ENCODE measurements at regions not wholly inside any gene's neighbourhood (a gene's known extent, or its start where the extent isn't known, plus 50 kb on each side); places are given as distances from the start of the nearest gene placed in this dataset.

- no peaks in the 10 kb centered on the region for H3K9me2 ChIP-seq
- no peaks in the 10 kb centered on the region for H3K27me3 ChIP-seq (ENCODE audit: insufficient read depth)
- no peak overlapping the region for H3K9ac ChIP-seq
- H2AFZ ChIP-seq (ENCODE audit: low read depth) = no peak overlapping the region
- POLR2A ChIA-PET = interaction anchor here (0.6 kb wide), 1 partner anchor 42 kb away, joined by 3 read pairs; no protein-coding TSS in a partner anchor
- H4K20me1 ChIP-seq (ENCODE audit: insufficient read depth) = no peaks in the 10 kb centered on the region
- H3K9me3 ChIP-seq = no peaks in the 10 kb centered on the region
- DNase-seq = no peak
- no peak overlapping the region for H3K4me3 ChIP-seq (ENCODE audit: low read depth in 2 of 2, low read length in 1 of 2)
- 56% methylated on average over 7 of the region's 7 CpGs for whole genome bisulfite sequencing (ENCODE audit: low lambda C conversion rate)
- H3K27ac ChIP-seq (ENCODE audit: low read depth in 2 of 2, low read length in 1 of 2) = no peak overlapping the region
- H3K4me2 ChIP-seq = no peak overlapping the region
- no peaks in the 10 kb centered on the region; a peak in 1 of 4 replicates for H3K4me1 ChIP-seq (ENCODE audit: control insufficient read depth in 1 of 2, insufficient read depth in 2 of 2, low read depth in 1 of 2, low read length in 1 of 2)
- no peaks in the 10 kb centered on the region for H3K79me2 ChIP-seq (ENCODE audit: insufficient read depth)
- H3F3A ChIP-seq (replicated peaks; ENCODE audit: insufficient read depth) = no peaks in the 10 kb centered on the region
- no peaks in the 10 kb centered on the region for H3K36me3 ChIP-seq (replicated peaks in 1 of 2; ENCODE audit: control insufficient read depth in 1 of 2, insufficient read depth in 2 of 2, low read length in 1 of 2)
- CTCF ChIA-PET = interaction anchor here (1.1 to 1.2 kb wide), 2 partner anchors 9 to 248 kb away, joined by 3 read pairs; no protein-coding TSS in a partner anchor
- TF ChIP-seq TCF12 (IDR thresholded peaks at IDR 0.05) (no peak), FOXJ3 (CRISPR knock-in tag; IDR thresholded peaks at IDR 0.05) (no peak), NRF1 (IDR thresholded peaks at IDR 0.05; ENCODE audit: low read depth, low read length) (no peak), TAF1 (IDR thresholded peaks at IDR 0.05; ENCODE audit: borderline replicate concordance, low read depth, low read length) (no peak), NFIC (IDR thresholded peaks at IDR 0.05; ENCODE audit: borderline replicate concordance) (no peak), MAX (IDR thresholded peaks at IDR 0.05; ENCODE audit: low read depth) (no peak), TEAD4 (IDR thresholded peaks at IDR 0.05; ENCODE audit: borderline replicate concordance, insufficient read depth) (no peak), FOSL2 (IDR thresholded peaks at IDR 0.05; ENCODE audit: borderline replicate concordance, low read depth) (no peak), RFX5 (IDR thresholded peaks at IDR 0.05; ENCODE audit: low read length) (no peak), USF1 (IDR thresholded peaks at IDR 0.05; ENCODE audit: borderline replicate concordance, low read depth) (no peak)
Measured at GRCh38 chr18:7168408-7168807, 50.8 kb upstream of the LAMA1 start.

Measured in SK-N-SH (cell line).